ENCODE measurements at regions not wholly inside any gene's neighbourhood (a gene's known extent, or its start where the extent isn't known, plus 50 kb on each side); places are given as distances from the start of the nearest gene placed in this dataset.
A peak's percentile ranks its signal among the peaks of the same experiment; 100 is the strongest.

- DNase-seq = no peak
Measured at GRCh38 chr13:107043021-107043956, 475.4 kb upstream of the ARGLU1 start.

- no peak for DNase-seq
Measured at GRCh38 chr13:107035778-107036177, 467.8 kb upstream of the ARGLU1 start.

DNA sequence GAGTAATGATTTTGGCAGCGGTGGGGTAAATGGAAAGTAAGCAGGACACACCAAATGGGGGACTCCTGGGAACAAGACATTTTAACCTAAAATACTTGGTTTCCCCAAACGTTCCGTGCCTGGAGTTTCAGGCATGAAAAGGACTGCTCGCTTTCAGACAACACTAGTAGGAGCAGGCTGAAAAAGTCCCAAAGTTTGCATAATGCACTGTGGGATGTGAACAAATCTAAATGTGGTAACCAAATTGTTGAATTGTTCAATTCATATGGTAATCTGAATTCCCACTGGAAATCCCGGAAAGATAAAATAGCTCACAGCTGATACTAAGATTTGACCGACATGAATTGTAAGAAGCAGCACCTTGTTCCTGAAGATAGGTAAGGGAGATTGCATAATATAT, 467.2 kb upstream of the ARGLU1 start:
- no peak for DNase-seq

DNA sequence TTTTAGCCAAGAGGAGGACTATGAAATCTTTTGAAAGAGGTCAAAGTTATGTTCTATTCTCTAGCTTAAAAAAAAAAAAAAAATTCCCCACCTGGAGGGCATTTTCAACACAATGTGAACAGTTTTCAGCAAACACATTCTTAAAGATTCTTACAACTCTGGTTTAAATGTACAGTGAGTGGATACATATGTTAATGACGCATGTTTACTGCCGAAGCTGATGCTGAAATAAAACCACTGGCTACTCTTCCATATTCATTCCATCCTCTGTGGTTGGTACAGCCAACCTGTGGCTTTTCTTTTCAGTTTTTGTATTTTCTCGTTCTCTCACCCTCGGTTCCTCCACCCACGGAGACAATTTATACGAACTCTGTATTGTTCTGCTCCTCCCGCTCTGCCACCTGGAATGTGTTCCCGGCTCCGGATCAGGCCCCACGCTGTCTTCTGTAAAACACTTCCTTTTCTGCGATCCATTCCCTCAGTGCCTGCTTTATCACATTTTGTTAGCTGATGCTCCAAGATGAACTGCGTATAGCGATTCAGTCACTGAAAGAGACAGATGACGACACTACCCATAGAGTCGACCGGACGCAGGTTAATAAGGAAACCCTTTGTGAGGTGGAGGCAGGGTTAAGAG, 466.4 kb upstream of the ARGLU1 start:
- DNase-seq = peak; percentile 49 to 52

DNA sequence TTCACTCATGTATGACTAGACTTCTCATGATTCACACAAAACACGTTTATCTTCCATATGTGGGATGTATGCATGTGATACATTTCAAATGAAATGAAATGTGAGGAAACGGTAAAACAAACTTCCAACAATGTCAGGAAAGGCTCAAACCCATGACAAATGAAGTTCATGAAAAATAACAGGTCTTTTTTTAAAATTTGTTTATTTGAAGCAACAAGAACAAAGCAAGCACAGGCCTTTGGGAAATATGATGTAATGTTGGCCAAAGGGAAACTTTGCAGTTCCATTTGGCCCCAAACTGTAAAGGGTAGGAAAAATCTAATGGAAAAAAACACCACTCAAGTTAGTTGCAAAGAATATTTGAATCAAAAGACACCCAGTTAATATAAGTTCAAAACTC, 463.8 kb upstream of the ARGLU1 start:
- DNase-seq = no peak

DNA sequence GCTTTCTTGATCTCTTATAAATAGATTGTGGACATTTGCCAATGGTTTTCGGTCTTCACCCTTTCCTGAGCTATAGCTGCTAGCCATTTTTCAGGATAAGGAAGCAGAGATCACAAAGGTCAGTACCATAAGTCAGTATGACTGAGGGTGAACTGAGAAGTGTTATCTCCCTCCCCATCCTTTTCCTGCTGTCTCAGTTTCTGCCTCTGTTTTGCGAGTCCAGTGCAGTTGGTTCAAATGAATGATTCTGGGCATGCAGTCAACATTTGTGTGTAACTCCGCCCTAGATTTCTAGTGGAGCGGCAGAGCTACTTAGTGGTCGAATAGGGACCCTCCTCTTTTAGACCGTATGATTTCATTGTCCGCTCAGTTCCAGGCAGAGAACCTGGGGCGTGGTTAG, 460.8 kb upstream of the ARGLU1 start:
- DNase-seq = no peak

DNA sequence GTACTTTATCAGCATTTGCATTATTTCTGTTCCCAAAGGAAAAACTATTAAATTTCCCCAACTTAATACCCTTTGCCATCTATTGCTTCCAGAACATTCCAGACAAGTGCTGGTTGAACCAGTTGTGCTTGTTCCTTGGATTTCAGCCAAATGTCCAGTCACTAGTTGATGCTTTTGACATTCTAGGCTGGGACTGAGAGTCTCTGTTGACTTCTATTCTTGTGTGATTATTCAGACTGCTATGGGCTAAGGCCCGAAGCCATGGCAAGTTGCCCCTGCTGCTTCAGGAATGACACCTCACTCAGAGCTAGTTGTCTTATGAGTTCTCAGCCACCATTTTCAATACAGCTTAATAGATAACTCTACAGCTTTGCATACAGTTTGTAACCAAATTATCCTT, 458.1 kb upstream of the ARGLU1 start:
- peak; percentile 51 to 57 for DNase-seq

DNA sequence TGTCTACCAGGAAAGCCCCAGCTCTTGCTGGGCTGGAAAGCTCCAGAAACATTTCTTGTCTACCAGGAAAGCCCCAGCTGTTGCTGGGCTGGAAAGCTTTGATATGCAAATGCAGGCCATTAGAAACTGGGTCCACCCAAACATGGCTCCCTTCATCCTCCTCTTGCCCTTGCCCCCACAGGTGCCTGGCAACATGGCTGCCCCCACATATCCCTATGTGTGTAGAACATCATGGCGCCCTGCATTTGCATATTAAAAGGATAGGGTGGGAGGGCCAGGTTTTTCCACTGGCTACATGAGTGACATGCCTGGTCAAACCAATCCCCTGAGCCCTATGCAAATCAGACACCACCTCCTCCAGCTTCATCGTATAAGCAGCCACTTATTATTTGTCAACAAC, 455.4 kb upstream of the ARGLU1 start:
- no peak for DNase-seq

DNA sequence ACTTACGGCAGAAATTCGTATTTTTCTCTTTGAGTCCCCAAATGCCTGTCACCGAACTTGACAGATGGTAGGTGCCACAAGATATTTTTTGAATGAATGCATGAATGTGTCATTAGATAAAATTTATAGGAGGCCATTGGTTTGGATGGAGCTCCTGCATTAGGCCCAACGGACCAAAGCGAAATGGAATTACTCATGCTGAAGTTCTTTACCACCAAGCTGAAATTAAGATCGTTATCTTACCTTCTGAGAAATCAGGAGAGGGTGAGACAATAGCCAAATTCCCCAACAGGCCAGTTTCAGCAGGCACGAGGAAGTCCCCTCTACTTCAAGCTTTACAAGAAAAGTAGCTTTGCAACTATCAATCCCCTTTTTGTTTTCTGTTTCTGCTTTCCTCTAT, 452.5 kb upstream of the ARGLU1 start:
- no peak for DNase-seq

DNA sequence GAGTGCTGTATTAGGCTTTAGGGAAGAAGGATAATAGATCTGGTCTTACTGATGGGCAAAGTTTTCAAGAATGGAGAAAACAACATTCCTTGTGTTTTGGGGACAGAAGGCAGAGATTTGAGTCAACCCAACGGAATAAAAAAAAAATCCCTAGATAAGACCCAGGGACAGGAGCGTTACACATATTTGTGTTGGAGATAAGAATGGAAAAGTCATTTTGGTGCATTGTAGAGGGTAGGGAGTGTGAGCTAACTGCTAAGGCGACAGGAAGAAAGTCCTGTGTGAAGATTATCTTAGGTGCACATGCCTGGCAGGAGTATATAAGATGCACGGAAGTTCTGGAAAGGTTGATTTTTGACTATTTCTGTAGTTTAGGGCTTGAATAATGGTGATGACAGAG, 450.3 kb upstream of the ARGLU1 start:
- no peak for DNase-seq

GRCh38 chr13:107006661-107007060, 438.7 kb upstream of the ARGLU1 start:
- no peak for DNase-seq

GRCh38 chr13:107005577-107005976, 437.6 kb upstream of the ARGLU1 start:
- no peak for DNase-seq

DNA sequence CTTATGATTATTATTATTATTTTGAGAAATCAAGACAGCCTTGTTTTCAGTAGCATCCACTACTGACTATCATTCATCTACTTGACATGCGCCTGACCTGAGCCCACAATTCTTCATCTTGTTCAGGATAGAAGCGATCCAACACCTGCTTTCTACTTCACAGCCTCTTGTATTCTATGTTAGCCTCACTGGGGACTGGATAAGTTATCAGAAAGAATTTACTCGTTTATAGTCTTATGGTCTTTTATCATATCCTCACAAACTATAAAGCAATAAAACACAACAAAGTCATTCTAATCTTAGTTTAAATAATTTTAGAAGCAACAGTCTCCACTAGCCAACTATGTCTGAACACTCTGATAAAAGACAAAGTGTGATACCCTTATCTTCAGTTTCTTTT, 436.0 kb upstream of the ARGLU1 start:
- no peak for DNase-seq

DNA sequence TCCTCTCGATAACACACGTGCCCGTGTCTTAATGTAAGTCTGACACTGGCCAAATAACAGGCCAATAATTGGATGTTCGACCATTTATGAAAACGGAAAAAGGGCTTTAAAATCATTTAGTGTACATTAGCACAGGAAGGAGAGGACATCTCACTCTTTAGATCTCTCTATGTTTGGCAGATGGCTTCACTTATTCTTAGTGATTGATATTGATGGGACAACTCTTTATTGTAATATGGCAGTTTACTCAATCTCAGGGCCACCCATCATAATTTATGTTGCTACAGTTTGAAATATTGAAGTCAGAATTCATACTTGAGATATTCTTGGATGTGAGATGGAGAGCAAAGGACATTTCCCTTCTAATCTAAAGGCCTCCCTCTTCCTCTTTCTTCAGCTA, 430.7 kb upstream of the ARGLU1 start:
- DNase-seq = no peak

DNA sequence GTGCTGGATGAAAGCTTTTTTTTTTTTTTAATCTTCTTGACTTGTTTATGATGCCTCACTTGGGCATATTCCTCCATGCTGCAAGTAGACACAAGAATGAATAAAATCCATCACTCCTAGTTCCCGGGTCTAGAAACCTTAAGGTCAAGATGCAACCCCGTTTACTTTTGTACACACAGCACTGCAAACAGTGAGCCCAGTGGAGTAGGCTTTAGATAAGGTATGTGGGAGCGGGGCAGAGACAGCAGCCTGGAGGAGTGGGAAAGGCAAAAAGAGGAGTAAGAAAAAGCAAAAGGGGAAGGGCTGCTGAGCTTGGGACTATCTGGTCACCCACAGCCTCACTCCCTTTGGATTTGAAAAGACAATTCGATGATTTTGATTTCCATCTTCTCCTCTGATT, 429.8 kb upstream of the ARGLU1 start:
- no peak for DNase-seq

DNA sequence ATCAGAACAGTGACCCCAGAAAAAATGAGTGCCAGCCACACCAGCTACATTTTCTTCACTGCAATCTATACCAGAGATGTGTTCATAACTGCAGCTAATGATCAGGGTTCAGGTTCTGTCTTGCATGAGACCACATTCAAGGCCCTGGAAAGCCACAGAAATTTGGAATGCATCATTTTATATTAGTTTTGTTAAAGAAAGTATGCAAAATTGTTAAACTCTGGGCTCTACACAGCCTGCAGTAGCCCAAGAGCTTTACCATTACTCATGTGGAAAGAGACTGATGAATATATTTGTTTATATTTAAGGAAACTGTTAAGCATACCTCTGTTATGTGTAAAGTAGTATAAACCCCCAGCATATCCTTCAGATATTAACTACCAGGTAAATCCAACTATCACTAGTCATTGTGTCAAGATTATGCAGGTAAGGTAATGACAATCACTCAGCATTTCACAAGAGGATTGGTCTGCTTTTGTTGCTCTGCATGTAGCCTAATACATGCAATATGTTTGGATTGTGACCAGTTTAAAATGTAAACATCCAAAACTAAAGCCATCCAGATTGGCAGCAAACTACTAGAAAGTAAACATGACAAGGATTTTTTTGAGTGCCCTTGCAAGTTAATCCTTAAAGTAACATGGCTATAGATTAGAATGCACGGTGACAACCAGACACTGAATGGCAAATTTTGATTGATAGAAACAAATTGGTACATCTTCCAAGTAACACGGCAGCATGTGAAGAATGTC, 429.1 kb upstream of the ARGLU1 start:
- no peak for DNase-seq

DNA sequence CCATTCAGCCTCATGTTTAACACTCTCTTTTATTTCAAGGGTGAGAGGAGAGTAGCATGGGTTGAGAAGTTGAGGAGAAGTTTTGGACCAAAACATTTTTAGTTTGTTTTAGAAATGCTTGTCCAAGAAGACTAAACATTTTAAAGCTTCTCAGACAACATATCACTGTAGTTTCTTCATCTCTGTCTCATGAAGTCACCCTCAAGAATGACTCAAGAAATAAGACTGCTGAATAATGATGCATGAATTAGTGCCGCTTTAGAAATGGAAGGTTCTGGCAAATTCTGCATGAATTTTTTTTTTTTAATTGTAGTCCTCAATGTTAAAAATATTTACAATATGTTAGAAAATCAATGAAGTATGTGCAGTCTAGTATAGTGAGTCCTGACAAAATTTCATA, 422.7 kb upstream of the ARGLU1 start:
- DNase-seq = no peak

- no peak for DNase-seq
Measured at GRCh38 chr13:106989876-106990275, 421.9 kb upstream of the ARGLU1 start.

DNA sequence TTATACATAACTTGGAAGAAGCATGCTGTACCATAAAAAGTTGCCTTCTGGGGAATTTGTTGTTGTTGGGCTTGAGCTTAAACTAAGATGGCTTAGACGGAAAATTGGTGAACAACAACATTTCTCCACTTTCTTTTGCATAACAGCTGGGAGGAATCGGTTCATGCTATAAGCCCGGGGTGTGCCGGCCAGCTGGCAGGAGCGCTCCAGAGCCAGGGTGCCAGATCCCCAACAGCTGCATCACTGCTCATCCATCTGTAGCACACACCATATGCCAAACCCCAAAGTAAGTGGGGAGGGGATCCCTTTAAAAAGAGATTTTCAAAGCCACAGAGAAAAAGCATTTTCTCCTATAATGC, 419.5 kb upstream of the ARGLU1 start:
- peak; percentile 35 to 62 for DNase-seq

GRCh38 chr13:106986687-106987426, 418.9 kb upstream of the ARGLU1 start:
- no peak for DNase-seq

GRCh38 chr13:106986033-106986484, 418.1 kb upstream of the ARGLU1 start:
- no peak for DNase-seq

- DNase-seq = no peak
Measured at GRCh38 chr13:106985481-106985880, 417.5 kb upstream of the ARGLU1 start.
